ENCODE measurements at regions not wholly inside any gene's neighbourhood (a gene's known extent, or its start where the extent isn't known, plus 50 kb on each side); places are given as distances from the start of the nearest gene placed in this dataset.

DNA sequence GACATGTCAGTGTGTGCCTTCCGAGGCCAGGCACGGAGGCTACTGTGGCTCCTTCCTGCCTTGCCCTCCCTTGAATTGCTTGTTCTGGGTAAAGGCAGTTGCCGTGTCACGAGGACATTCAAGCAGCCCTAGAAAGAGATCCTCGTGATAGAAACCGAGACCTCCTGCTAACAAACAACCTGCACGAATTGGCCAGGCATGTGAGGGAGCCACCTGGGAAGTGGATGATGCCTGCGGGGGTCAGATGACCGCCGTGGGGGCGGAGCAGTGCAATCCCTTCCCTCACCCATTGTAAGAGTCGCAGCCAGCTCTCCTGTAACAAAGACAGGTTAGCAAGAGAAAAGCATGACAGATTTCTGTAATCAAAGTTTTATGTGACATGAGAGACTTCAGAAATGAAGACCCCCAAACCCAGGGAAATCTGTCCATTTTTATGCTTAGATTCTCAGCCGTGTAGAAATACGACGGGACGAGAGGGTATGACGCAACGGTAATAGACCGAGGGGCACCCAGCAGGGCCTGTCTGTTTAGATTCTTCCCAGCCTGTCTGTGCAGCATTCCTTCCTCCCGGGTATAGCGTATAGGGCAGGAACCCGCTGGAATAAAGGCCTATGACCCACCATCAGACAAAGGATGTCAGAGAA lies 241.7 kb downstream of the GATA3 start:
- TF ChIP-seq, protein P1, sequence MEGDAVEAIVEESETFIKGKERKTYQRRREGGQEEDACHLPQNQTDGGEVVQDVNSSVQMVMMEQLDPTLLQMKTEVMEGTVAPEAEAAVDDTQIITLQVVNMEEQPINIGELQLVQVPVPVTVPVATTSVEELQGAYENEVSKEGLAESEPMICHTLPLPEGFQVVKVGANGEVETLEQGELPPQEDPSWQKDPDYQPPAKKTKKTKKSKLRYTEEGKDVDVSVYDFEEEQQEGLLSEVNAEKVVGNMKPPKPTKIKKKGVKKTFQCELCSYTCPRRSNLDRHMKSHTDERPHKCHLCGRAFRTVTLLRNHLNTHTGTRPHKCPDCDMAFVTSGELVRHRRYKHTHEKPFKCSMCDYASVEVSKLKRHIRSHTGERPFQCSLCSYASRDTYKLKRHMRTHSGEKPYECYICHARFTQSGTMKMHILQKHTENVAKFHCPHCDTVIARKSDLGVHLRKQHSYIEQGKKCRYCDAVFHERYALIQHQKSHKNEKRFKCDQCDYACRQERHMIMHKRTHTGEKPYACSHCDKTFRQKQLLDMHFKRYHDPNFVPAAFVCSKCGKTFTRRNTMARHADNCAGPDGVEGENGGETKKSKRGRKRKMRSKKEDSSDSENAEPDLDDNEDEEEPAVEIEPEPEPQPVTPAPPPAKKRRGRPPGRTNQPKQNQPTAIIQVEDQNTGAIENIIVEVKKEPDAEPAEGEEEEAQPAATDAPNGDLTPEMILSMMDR (IDR thresholded peaks at IDR 0.05), result no peak
- TF ChIP-seq POLR2A (IDR thresholded peaks at IDR 0.05), result no peak
